ENCODE measurements at regions not wholly inside any gene's neighbourhood (a gene's known extent, or its start where the extent isn't known, plus 50 kb on each side); places are given as distances from the start of the nearest gene placed in this dataset.

GRCh38 chr1:188317894-188318293 lies 1489.1 kb downstream of the PLA2G4A start:
- no peaks in the 10 kb centered on the region for H3K36me3 Mint-ChIP-seq

GRCh38 chr1:188325211-188325610 lies 1496.5 kb downstream of the PLA2G4A start:
- ATAC-seq (no peak), DNase-seq (no peak)
- H3K9me3 Mint-ChIP-seq (ENCODE audit: low read depth): peaks cover 3% of the 10 kb centered on the region
- H3K4me3 Mint-ChIP-seq: no peak overlapping the region
- H3K27me3 Mint-ChIP-seq: no peaks in the 10 kb centered on the region
- H3K4me1 Mint-ChIP-seq: no peaks in the 10 kb centered on the region
- no peak overlapping the region for H3K27ac Mint-ChIP-seq
- CTCF ChIA-PET: no interaction called here
- H3K36me3 Mint-ChIP-seq: no peaks in the 10 kb centered on the region

More at GRCh38 chr1:188317894-188318293, 1489.1 kb downstream of the PLA2G4A start:
- no peak overlapping the region for H3K27ac Mint-ChIP-seq
- CTCF ChIA-PET: no interaction called here
- H3K27me3 Mint-ChIP-seq: no peaks in the 10 kb centered on the region
- no peak overlapping the region for H3K4me3 Mint-ChIP-seq
- no peaks in the 10 kb centered on the region for H3K4me1 Mint-ChIP-seq
- ATAC-seq (no peak), DNase-seq (no peak)
- peaks cover 5% of the 10 kb centered on the region for H3K9me3 Mint-ChIP-seq (ENCODE audit: low read depth)

GRCh38 chr1:188343914-188344313 lies 1515.2 kb downstream of the PLA2G4A start:
- Mint-ChIP-seq H3K4me1 (no peaks in the 10 kb centered on the region), H3K9me3 (ENCODE audit: low read depth) (no peaks in the 10 kb centered on the region), H3K4me3 (no peak overlapping the region), H3K27ac (no peak overlapping the region), H3K27me3 (no peaks in the 10 kb centered on the region), H3K36me3 (no peaks in the 10 kb centered on the region)
- DNase-seq: no peak
- no peak for ATAC-seq
- CTCF ChIA-PET: no interaction called here

GRCh38 chr1:188350104-188350503 lies 1521.4 kb downstream of the PLA2G4A start:
- Mint-ChIP-seq H3K4me3 (no peak overlapping the region), H3K27me3 (no peaks in the 10 kb centered on the region), H3K27ac (no peak overlapping the region), H3K36me3 (no peaks in the 10 kb centered on the region), H3K9me3 (ENCODE audit: low read depth) (peaks cover 11% of the 10 kb centered on the region), H3K4me1 (no peaks in the 10 kb centered on the region)
- CTCF ChIA-PET: no interaction called here
- ATAC-seq (no peak), DNase-seq (no peak)

GRCh38 chr1:188355082-188355481 lies 1526.3 kb downstream of the PLA2G4A start:
- CTCF ChIA-PET: no interaction called here
- no peak overlapping the region for H3K27ac Mint-ChIP-seq
- no peaks in the 10 kb centered on the region for H3K27me3 Mint-ChIP-seq
- no peak for DNase-seq
- H3K9me3 Mint-ChIP-seq (ENCODE audit: low read depth): peaks cover 16% of the 10 kb centered on the region
- no peak overlapping the region for H3K4me3 Mint-ChIP-seq
- no peaks in the 10 kb centered on the region for H3K36me3 Mint-ChIP-seq
- H3K4me1 Mint-ChIP-seq: no peaks in the 10 kb centered on the region
- ATAC-seq: no peak

- H3K9me3 Mint-ChIP-seq (ENCODE audit: low read depth): peaks cover 18% of the 10 kb centered on the region
- no peaks in the 10 kb centered on the region for H3K4me1 Mint-ChIP-seq
- DNase-seq (no peak), ATAC-seq (no peak)
- no peak overlapping the region for H3K4me3 Mint-ChIP-seq
- no peaks in the 10 kb centered on the region for H3K36me3 Mint-ChIP-seq
- H3K27me3 Mint-ChIP-seq: no peaks in the 10 kb centered on the region
- no peak overlapping the region for H3K27ac Mint-ChIP-seq
- CTCF ChIA-PET: no interaction called here
Observed at GRCh38 chr1:188355847-188356246, 1527.1 kb downstream of the PLA2G4A start.

- Mint-ChIP-seq H3K9me3 (ENCODE audit: low read depth) (peaks cover 16% of the 10 kb centered on the region), H3K27me3 (no peaks in the 10 kb centered on the region), H3K4me1 (no peaks in the 10 kb centered on the region), H3K27ac (no peak overlapping the region), H3K36me3 (no peaks in the 10 kb centered on the region), H3K4me3 (no peak overlapping the region)
- DNase-seq: no peak
- ATAC-seq: no peak
- CTCF ChIA-PET: no interaction called here
Observed at GRCh38 chr1:188359315-188359714, 1530.6 kb downstream of the PLA2G4A start.

GRCh38 chr1:188363943-188364342 lies 1535.2 kb downstream of the PLA2G4A start:
- DNase-seq (no peak), ATAC-seq (no peak)
- Mint-ChIP-seq H3K27me3 (no peaks in the 10 kb centered on the region), H3K36me3 (no peaks in the 10 kb centered on the region), H3K4me3 (no peak overlapping the region), H3K9me3 (ENCODE audit: low read depth) (peaks cover 2% of the 10 kb centered on the region), H3K27ac (no peak overlapping the region), H3K4me1 (no peaks in the 10 kb centered on the region)
- CTCF ChIA-PET: no interaction called here

GRCh38 chr1:188364927-188365449 lies 1536.2 kb downstream of the PLA2G4A start:
- ATAC-seq (no peak), DNase-seq (no peak)
- no peak overlapping the region for H3K4me3 Mint-ChIP-seq
- no peak overlapping the region for H3K27ac Mint-ChIP-seq
- CTCF ChIA-PET: no interaction called here
- H3K27me3 Mint-ChIP-seq: no peaks in the 10 kb centered on the region
- no peaks in the 10 kb centered on the region for H3K36me3 Mint-ChIP-seq
- peaks cover 2% of the 10 kb centered on the region for H3K9me3 Mint-ChIP-seq (ENCODE audit: low read depth)
- no peaks in the 10 kb centered on the region for H3K4me1 Mint-ChIP-seq

GRCh38 chr1:188365874-188366273 lies 1537.1 kb downstream of the PLA2G4A start:
- no peak overlapping the region for H3K4me3 Mint-ChIP-seq
- H3K27ac Mint-ChIP-seq: no peak overlapping the region
- no peaks in the 10 kb centered on the region for H3K36me3 Mint-ChIP-seq
- DNase-seq: no peak
- CTCF ChIA-PET: no interaction called here
- no peaks in the 10 kb centered on the region for H3K9me3 Mint-ChIP-seq (ENCODE audit: low read depth)
- no peaks in the 10 kb centered on the region for H3K4me1 Mint-ChIP-seq
- H3K27me3 Mint-ChIP-seq: no peaks in the 10 kb centered on the region
- no peak for ATAC-seq

GRCh38 chr1:188367661-188368060 lies 1538.9 kb downstream of the PLA2G4A start:
- CTCF ChIA-PET: no interaction called here
- Mint-ChIP-seq H3K4me3 (no peak overlapping the region), H3K27ac (no peak overlapping the region), H3K27me3 (no peaks in the 10 kb centered on the region), H3K9me3 (ENCODE audit: low read depth) (no peaks in the 10 kb centered on the region), H3K4me1 (no peaks in the 10 kb centered on the region), H3K36me3 (no peaks in the 10 kb centered on the region)
- ATAC-seq (no peak), DNase-seq (no peak)

- ATAC-seq: no peak
- CTCF ChIA-PET: no interaction called here
- Mint-ChIP-seq H3K36me3 (no peaks in the 10 kb centered on the region), H3K27ac (no peak overlapping the region), H3K9me3 (ENCODE audit: low read depth) (peaks cover 6% of the 10 kb centered on the region), H3K4me1 (no peaks in the 10 kb centered on the region), H3K27me3 (no peaks in the 10 kb centered on the region), H3K4me3 (no peak overlapping the region)
- no peak for DNase-seq
Observed at GRCh38 chr1:188371295-188371806, 1542.6 kb downstream of the PLA2G4A start.

GRCh38 chr1:188372821-188373220 lies 1544.1 kb downstream of the PLA2G4A start:
- CTCF ChIA-PET: no interaction called here
- Mint-ChIP-seq H3K4me1 (no peaks in the 10 kb centered on the region), H3K4me3 (no peak overlapping the region), H3K9me3 (ENCODE audit: low read depth) (peaks cover 10% of the 10 kb centered on the region), H3K36me3 (no peaks in the 10 kb centered on the region), H3K27ac (no peak overlapping the region), H3K27me3 (no peaks in the 10 kb centered on the region)
- ATAC-seq (no peak), DNase-seq (no peak)

GRCh38 chr1:188382851-188383250 lies 1554.1 kb downstream of the PLA2G4A start:
- CTCF ChIA-PET: no interaction called here
- Mint-ChIP-seq H3K27ac (no peak overlapping the region), H3K9me3 (ENCODE audit: low read depth) (peaks cover 5% of the 10 kb centered on the region), H3K36me3 (no peaks in the 10 kb centered on the region), H3K4me3 (no peak overlapping the region), H3K4me1 (no peaks in the 10 kb centered on the region), H3K27me3 (no peaks in the 10 kb centered on the region)
- DNase-seq: no peak
- ATAC-seq: no peak

GRCh38 chr1:188386161-188386560 lies 1557.4 kb downstream of the PLA2G4A start:
- H3K9me3 Mint-ChIP-seq (ENCODE audit: low read depth): no peaks in the 10 kb centered on the region
- no peaks in the 10 kb centered on the region for H3K27me3 Mint-ChIP-seq
- CTCF ChIA-PET: no interaction called here
- no peak for DNase-seq
- H3K27ac Mint-ChIP-seq: no peak overlapping the region
- no peak overlapping the region for H3K4me3 Mint-ChIP-seq
- no peak for ATAC-seq
- no peaks in the 10 kb centered on the region for H3K4me1 Mint-ChIP-seq
- H3K36me3 Mint-ChIP-seq: no peaks in the 10 kb centered on the region

Measured in activated CD8-positive, alpha-beta memory T cell treated with anti-CD3 and anti-CD28 coated beads, Interleukin-2, amount 10 ng/mL, durations not matched to agents 7 days and 5 days (primary cell).